Cerebellar cortex (tissue), 1 donor: ENCODE measurements at regions not wholly inside any gene's neighbourhood (a gene's known extent, or its start where the extent isn't known, plus 50 kb on each side); places are given as distances from the start of the nearest gene placed in this dataset.

Experiments used
- DNase-seq: peaks from one replicate; pipeline ENCODE4 v3.0.0-alpha.2; 2015; ENCODE audit warnings: low spot score

DNA sequence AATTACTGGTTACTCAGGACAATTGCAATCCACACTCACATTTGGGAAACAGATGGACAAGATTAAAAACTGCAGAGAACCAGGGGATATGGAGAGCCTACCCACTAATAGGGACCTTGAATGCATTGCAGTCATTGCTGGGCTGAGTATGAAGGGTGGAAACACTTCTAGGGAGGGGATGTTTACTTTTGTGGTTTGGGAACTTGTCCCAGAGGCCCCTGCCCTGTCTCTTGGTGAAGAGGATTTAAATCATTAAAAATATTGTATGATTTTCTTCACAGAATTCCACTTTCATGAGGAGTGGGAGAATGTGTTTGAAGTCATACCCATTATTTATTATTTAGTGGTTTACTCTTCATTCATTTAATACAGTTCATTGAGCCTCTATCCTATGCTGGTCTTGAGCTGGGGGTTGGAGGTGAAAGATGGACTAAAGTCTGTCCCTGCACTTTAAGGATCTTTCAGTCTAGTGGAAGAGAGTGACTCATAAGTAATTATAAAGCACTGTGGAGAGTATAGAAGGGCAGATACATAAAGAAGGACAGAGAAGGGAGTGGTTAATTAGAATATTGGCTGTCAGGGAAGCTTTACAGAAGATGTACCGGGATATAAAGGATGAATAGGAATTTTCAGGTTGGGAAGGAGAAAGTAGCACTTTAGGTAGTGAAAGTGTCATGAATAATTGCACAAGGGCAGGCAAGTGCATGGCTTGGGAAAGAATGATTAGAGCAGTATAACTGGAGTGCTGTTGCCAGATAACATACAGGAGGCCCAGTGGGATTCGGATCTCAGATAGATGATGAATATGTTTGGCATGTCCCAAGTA lies 313.4 kb downstream of the LPIN1 start:
- no peak for DNase-seq

DNA sequence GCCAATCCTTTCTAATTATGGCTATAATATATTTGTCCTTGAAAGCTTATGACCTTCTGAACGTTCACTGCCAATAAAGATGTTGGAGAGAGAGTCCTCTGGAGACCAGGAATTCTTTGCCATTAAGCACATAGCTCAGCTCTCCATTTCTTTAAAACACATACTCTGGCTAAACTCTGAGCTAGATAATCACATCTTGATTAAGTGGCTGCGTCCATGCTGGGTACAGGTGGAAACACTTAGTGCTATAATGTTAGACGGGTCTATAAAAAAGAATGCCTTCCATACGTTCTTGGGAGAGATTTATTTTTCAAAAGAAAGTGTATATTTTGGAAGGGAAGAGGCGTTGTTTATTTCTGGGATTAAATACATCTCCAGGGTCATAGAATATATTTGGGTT lies 314.5 kb downstream of the LPIN1 start:
- DNase-seq = no peak

- no peak for DNase-seq
These were observed 315.0 kb downstream of the LPIN1 start for GRCh38 chr2:12061286-12062052.

- no peak for DNase-seq
These were observed 315.6 kb downstream of the LPIN1 start for GRCh38 chr2:12062053-12062395.

- no peak for DNase-seq
These were observed 316.8 kb downstream of the LPIN1 start for GRCh38 chr2:12063210-12063609.

- DNase-seq = no peak
These were observed 317.7 kb downstream of the LPIN1 start for GRCh38 chr2:12064153-12064552.

- no peak for DNase-seq
These were observed 319.7 kb downstream of the LPIN1 start for GRCh38 chr2:12066116-12066515.

- DNase-seq = no peak
These were observed 320.6 kb downstream of the LPIN1 start for GRCh38 chr2:12066986-12067385.

GRCh38 chr2:12068796-12069538 lies 322.5 kb downstream of the LPIN1 start:
- no peak for DNase-seq

DNA sequence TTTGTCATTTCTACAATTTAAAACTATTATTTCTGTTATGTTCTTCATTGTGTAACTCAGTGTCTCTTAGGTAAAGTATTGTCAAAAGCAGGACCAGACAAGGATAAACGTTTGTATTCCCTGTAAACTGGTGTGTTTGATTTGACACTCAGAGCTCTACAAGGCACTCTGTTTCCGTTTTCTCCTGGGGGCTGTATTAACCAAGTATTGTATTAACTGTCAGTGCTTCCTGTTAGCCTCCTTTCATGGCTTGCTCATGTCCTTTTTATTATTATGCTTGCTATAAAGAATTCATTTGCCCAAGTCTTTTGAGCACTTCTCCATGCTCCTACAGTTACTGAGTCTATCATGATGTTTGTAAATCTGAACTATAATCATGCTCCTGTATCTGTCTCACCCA lies 323.7 kb downstream of the LPIN1 start:
- DNase-seq = no peak

DNA sequence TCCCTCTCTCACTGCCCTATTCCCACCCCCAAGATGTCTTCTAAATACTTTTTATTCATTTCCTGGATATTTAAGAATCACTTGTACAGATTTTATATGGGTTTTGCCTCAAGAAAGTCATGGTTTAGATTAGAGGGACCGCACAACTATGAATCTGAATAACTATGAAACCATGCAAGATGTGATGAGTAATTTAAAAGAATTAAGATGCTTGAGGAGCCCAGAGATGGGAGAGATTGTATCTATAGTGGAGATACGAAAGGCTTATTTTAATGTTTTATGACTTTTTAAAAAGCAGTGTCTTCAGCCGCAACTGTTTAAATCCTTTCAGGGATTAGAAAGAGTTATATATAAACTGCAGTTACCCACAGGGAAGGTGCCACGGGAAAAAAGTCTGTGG lies 324.1 kb downstream of the LPIN1 start:
- no peak for DNase-seq

DNA sequence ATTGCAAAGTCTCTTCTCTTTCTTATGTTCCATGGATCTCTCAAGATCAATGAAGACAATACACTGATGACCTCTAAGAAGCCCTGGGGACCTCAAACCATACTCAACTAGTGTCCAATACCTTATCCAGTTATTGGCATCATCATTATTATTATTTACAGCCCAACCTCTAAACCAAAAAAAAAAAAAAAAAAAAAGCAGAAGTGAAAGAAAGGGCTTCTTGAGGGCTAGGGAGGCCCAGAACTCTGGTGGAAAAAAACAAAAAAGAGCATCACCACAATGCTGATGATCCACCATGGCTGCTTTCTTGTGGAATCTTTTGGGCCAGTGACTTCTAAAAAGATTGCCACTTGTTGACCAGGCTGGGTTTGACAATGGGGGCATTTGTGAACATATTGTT lies 324.9 kb downstream of the LPIN1 start:
- DNase-seq = no peak

GRCh38 chr2:12073217-12073852 lies 326.9 kb downstream of the LPIN1 start:
- no peak for DNase-seq

DNA sequence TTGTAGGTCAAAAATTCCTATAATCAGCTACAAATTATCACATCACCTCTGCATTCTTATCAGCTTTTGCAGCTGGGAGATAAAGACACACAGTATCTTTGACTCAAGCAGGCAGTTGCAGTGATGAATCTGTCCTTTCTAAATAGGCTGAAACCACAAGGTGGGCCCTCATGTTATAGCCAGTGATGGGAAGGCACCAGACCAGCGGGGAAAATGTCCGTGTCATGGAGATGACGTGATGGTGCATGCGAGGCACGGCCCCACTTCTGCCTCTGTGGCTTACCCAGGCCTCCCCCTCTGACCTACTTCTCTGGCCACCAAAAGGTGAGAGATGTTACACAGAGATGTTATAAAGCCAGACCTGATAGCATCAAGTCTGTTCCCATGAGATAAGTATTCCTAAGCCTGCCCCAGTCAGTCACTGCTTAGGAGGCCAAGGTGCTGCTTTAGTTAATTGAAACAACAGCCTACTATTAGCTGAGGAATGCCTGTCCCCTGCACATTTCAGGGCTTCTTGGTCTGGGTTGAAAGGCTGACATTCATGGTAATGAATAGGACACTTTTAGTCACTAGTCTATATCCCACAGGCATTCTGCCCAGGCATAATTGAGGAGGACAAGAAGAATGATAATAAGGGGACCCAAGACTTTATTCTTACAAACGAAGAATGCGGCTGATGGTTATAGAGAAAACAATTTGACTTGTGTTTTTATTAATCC lies 327.9 kb downstream of the LPIN1 start:
- DNase-seq = peak; percentile 5

DNA sequence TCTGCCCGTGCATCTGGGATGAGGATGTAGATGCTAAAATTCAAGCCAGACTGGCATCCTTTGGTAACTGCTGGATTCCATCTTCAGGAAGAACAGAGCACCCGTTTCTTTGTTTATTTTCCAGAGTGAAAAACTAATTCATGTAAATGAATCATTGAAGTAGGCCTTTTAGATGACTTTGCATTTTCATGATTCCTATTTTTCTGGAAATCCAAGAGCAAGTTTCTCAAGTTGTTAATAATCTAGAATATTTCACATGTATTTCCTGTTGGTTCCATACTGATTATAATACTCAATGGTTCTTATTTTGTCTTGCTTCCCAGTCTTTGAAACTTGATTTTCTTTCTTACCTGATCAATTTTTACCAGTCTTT lies 328.4 kb downstream of the LPIN1 start:
- DNase-seq = no peak

- DNase-seq = no peak
These were observed 329.2 kb downstream of the LPIN1 start for GRCh38 chr2:12075603-12076002.

DNA sequence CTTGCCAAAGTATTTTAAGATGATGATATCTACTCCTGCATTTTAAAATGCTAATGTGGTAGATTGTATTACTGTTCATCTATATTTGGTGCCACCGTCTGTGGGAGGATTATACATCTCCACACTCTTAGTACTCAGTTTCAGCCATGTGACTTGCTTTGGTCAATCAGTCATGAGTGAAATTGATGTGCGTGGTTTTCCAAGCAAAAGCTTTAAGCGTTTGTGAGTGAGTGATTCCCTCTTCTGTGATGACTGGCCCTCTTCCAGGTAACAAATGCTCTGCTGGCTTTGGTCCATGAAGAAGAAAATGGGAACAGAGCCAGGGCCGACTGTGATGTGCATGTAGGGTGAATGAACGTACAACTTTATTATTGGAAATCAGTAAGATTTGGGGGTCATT lies 330.4 kb downstream of the LPIN1 start:
- no peak for DNase-seq

DNA sequence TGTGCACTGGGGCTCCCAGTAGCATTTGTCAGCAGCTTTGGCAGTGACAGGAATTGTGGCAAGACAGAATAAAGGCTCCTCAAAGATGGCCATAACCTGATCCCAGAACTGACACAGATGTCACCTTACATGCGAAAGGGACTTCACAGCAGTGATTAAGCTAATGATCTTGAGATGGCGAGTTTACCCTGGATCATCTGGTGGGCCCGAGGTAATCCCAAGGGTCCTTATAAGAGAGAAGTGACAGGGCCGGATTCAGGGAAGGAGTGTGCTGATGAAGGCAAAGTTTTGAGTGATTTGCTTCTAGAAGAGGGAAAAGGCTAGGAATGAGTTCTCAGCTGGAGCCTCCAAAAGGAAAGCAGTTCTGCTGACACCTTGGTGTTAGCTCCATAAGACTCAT lies 333.9 kb downstream of the LPIN1 start:
- no peak for DNase-seq

- no peak for DNase-seq
These were observed 335.2 kb downstream of the LPIN1 start for GRCh38 chr2:12081481-12082210.

GRCh38 chr2:12083081-12083581 lies 336.7 kb downstream of the LPIN1 start:
- DNase-seq = no peak
